Heart left ventricle (tissue), 13 donors: ENCODE measurements at regions not wholly inside any gene's neighbourhood (a gene's known extent, or its start where the extent isn't known, plus 50 kb on each side); places are given as distances from the start of the nearest gene placed in this dataset.

Source experiments
- CTCF ChIP-seq, 12 donors: fragments of 200-600 bp; sonication (generic) in 4 of 12; IDR thresholded peaks; one replicate each; pipeline versions ENCODE4 v1.5.0 to v1.8.0; 2018 to 2022; ENCODE audit warnings: antibody characterized with exemption in 12 of 12, mild to moderate bottlenecking in 5 of 12
- POLR2A ChIP-seq, 2 donors: fragments of 450-650 bp; IDR thresholded peaks; one replicate each; pipeline ENCODE4 v1.6.1; 2017; ENCODE audit warnings: antibody characterized with exemption in 2 of 2, mild to moderate bottlenecking in 2 of 2, moderate library complexity in 2 of 2
- donor health status: ischemic (EF 13 %, LVEDD 7.1; RV severe dilation, severe dysfunction).
- donor health status: DM: no; HTN: yes; CAD: no.
- donor health status: DM: no; HTN: no; CAD: no.
- donor health status: ischemic (EF 25% LVEDD 6.9; RV normal size, moderate dysfunction).
- donor health status: ischemic (EF 25% LVEDD 5.7; RV mildly dilated, moderate dysfunction).
- donor health status: ischemic (EF 35%, LVEDD 5.7; RV mildly dilated, moderate dysfunction).
- donor health status: nonischemic (EF 11% LVEDD 7.7; RV severe dilation, severe dysfunction).
- donor health status: DM: yes; HTN: yes; CAD: no.
- donor health status: PGD.
- donor health status: ischemic (EF 29% LVEDD 5.4; RV normal size, mild dysfunction).
- donor health status: nonischemic (EF 23%, LVEDD 6.1; RV moderate dilation, normal function).

GRCh38 chr3:107133891-107134290 lies 243.3 kb upstream of the CCDC54 start:
- no peak for TF ChIP-seq CTCF (IDR thresholded peaks at IDR 0.05)
- TF ChIP-seq POLR2A (IDR thresholded peaks at IDR 0.05) = no peak
